ENCODE measurements at regions not wholly inside any gene's neighbourhood (a gene's known extent, or its start where the extent isn't known, plus 50 kb on each side); places are given as distances from the start of the nearest gene placed in this dataset.

DNA sequence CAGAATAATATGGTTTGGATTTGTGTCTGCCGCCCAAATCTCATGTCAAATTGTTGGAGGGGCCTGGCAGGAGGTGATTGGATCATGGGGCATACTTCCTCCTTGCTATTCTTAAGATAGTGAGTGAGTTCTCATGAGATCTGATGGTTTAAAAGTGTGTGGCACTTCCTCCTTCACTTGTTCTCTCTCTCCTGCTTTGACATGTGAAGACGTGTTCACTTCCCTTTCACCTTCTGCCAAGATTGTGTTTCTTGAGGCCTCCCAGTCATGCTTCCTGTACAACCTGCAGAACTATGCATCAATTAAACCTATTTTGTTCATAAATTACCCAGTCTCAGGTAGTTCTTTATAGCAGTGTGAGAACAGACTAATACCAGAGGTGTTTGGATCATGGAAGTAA is 325.7 kb upstream of the GIMD1 start:
- H3K9me1 ChIP-seq (ENCODE audit: control insufficient read depth, insufficient read depth, low read length): no peaks in the 10 kb centered on the region
- no peaks in the 10 kb centered on the region for H3K27me3 ChIP-seq (ENCODE audit: control insufficient read depth in 2 of 2, insufficient read depth in 2 of 2, low read length in 2 of 2)
- intact Hi-C loops (cut with micrococcal nuclease) (no loop called here), in situ Hi-C loops (cut with MboI) (no loop called here)
- ChIA-PET CTCF (ENCODE audit: low intra/inter-chr PET ratio) (no interaction called here), POLR2A (no interaction called here)
- H3K79me2 ChIP-seq (ENCODE audit: control insufficient read depth, insufficient read depth, low read length): no peaks in the 10 kb centered on the region
- DNase-seq (ENCODE audit: extremely low read depth in 1 of 4, low spot score in 3 of 4) (no peak), FAIRE-seq (no peak), ATAC-seq (no peak)
- H3K4me3 ChIP-seq: no peak overlapping the region
- H3K9ac ChIP-seq (ENCODE audit: insufficient read depth in 1 of 2, low read depth in 2 of 2, low read length in 2 of 2): no peak overlapping the region
- H2AFZ ChIP-seq (ENCODE audit: low read depth, low read length): no peak overlapping the region
- no peaks in the 10 kb centered on the region for H3K9me3 ChIP-seq (replicated peaks; ENCODE audit: control insufficient read depth, insufficient read depth, low read depth, low read length)
- BruUV-seq (replicated peaks): no TSS peak
- TF ChIP-seq PCBP2 (IDR thresholded peaks at IDR 0.05; ENCODE audit: low read depth, low read length, poor library complexity, severe bottlenecking) (no peak), KDM5B (IDR thresholded peaks at IDR 0.05; ENCODE audit: insufficient replicate concordance, low read depth, low read length) (no peak), SIX5 (IDR thresholded peaks at IDR 0.05; ENCODE audit: borderline replicate concordance in 1 of 2, insufficient read depth in 1 of 2, low read depth in 1 of 2, low read length in 2 of 2) (no peak)
- TF ChIP-seq, protein P1, sequence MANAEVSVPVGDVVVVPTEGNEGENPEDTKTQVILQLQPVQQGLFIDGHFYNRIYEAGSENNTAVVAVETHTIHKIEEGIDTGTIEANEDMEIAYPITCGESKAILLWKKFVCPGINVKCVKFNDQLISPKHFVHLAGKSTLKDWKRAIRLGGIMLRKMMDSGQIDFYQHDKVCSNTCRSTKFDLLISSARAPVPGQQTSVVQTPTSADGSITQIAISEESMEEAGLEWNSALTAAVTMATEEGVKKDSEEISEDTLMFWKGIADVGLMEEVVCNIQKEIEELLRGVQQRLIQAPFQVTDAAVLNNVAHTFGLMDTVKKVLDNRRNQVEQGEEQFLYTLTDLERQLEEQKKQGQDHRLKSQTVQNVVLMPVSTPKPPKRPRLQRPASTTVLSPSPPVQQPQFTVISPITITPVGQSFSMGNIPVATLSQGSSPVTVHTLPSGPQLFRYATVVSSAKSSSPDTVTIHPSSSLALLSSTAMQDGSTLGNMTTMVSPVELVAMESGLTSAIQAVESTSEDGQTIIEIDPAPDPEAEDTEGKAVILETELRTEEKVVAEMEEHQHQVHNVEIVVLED (CRISPR knock-in tag; IDR thresholded peaks at IDR 0.05): no peak
- H3K4me1 ChIP-seq (replicated peaks in 1 of 2; ENCODE audit: control insufficient read depth in 2 of 2, insufficient read depth in 2 of 2, low read length in 2 of 2): no peaks in the 10 kb centered on the region
- H3K27ac ChIP-seq (ENCODE audit: extremely low read depth, low read depth, low read length): no peak overlapping the region
- no peak overlapping the region for H3K4me2 ChIP-seq (ENCODE audit: insufficient read depth, low read length)
- H4K20me1 ChIP-seq (replicated peaks; ENCODE audit: control insufficient read depth, insufficient read depth, low read length): no peaks in the 10 kb centered on the region
- WGBS (ENCODE audit: insufficient coverage, low coverage, missing lambda C conversion rate): 10% methylated on average over 2 of the region's 2 CpGs
- H3K36me3 ChIP-seq (ENCODE audit: control insufficient read depth, insufficient read depth, low read length): no peaks in the 10 kb centered on the region

DNA sequence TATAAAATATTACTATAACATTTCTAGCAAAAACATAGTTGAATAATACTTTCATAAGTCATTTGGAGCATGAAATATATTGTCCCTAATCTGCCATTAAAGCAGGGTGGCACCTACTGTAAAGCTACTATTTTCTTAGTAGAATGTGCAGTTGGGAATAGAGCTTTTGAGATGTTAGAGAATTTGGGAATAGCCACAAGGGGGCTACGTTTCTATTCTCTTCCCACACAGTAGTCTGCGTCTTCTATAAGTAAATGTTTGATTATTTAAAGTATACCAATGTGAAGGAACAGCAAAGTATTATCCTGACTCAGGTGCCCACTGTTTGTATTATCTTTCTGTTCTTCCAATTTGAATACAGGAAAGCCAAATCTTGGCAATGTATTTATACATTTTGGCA is 323.2 kb upstream of the GIMD1 start:
- Histone ChIP-seq H3K4me1 (replicated peaks in 1 of 2; ENCODE audit: control insufficient read depth in 2 of 2, insufficient read depth in 2 of 2, low read length in 2 of 2) (no peaks in the 10 kb centered on the region), H3K79me2 (ENCODE audit: control insufficient read depth, insufficient read depth, low read length) (no peaks in the 10 kb centered on the region), H4K20me1 (replicated peaks; ENCODE audit: control insufficient read depth, insufficient read depth, low read length) (no peaks in the 10 kb centered on the region), H3K4me3 (no peak overlapping the region), H3K36me3 (ENCODE audit: control insufficient read depth, insufficient read depth, low read length) (no peaks in the 10 kb centered on the region), H3K4me2 (ENCODE audit: insufficient read depth, low read length) (no peak overlapping the region), H3K9ac (ENCODE audit: insufficient read depth in 1 of 2, low read depth in 2 of 2, low read length in 2 of 2) (no peak overlapping the region), H3K9me3 (replicated peaks; ENCODE audit: control insufficient read depth, insufficient read depth, low read depth, low read length) (no peaks in the 10 kb centered on the region), H3K27ac (ENCODE audit: extremely low read depth, low read depth, low read length) (no peak overlapping the region), H3K27me3 (ENCODE audit: control insufficient read depth in 2 of 2, insufficient read depth in 2 of 2, low read length in 2 of 2) (no peaks in the 10 kb centered on the region), H3K9me1 (ENCODE audit: control insufficient read depth, insufficient read depth, low read length) (no peaks in the 10 kb centered on the region), H2AFZ (ENCODE audit: low read depth, low read length) (no peak overlapping the region)
- 0% methylated on average over 2 of the region's 2 CpGs for WGBS (ENCODE audit: insufficient coverage, low coverage, missing lambda C conversion rate)
- ChIA-PET POLR2A (no interaction called here), CTCF (ENCODE audit: low intra/inter-chr PET ratio) (no interaction called here)
- in situ Hi-C loops (cut with MboI): no loop called here
- FAIRE-seq (no peak), DNase-seq (ENCODE audit: extremely low read depth in 1 of 4, low spot score in 3 of 4) (no peak), ATAC-seq (no peak)
- no TSS peak for BruUV-seq (replicated peaks)
- intact Hi-C loops (cut with micrococcal nuclease): no loop called here
- TF ChIP-seq NCOA1 (IDR thresholded peaks at IDR 0.05; ENCODE audit: low read depth): no peak
- TF ChIP-seq, protein P2, sequence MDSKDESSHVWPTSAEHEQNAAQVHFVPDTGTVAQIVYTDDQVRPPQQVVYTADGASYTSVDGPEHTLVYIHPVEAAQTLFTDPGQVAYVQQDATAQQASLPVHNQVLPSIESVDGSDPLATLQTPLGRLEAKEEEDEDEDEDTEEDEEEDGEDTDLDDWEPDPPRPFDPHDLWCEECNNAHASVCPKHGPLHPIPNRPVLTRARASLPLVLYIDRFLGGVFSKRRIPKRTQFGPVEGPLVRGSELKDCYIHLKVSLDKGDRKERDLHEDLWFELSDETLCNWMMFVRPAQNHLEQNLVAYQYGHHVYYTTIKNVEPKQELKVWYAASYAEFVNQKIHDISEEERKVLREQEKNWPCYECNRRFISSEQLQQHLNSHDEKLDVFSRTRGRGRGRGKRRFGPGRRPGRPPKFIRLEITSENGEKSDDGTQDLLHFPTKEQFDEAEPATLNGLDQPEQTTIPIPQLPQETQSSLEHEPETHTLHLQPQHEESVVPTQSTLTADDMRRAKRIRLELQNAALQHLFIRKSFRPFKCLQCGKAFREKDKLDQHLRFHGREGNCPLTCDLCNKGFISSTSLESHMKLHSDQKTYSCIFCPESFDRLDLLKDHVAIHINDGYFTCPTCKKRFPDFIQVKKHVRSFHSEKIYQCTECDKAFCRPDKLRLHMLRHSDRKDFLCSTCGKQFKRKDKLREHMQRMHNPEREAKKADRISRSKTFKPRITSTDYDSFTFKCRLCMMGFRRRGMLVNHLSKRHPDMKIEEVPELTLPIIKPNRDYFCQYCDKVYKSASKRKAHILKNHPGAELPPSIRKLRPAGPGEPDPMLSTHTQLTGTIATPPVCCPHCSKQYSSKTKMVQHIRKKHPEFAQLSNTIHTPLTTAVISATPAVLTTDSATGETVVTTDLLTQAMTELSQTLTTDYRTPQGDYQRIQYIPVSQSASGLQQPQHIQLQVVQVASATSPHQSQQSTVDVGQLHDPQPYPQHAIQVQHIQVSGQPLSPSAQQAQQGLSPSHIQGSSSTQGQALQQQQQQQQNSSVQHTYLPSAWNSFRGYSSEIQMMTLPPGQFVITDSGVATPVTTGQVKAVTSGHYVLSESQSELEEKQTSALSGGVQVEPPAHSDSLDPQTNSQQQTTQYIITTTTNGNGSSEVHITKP (IDR thresholded peaks at IDR 0.05; ENCODE audit: partially characterized antibody): no peak
- TF ChIP-seq PCBP2 (IDR thresholded peaks at IDR 0.05; ENCODE audit: low read depth, low read length, poor library complexity, severe bottlenecking): no peak
- no peak for TF ChIP-seq ZNF175 (CRISPR knock-in tag; IDR thresholded peaks at IDR 0.05; ENCODE audit: low read depth)
- no peak for TF ChIP-seq KLF13 (tag; IDR thresholded peaks at IDR 0.05; ENCODE audit: borderline replicate concordance, low read depth)
